Fibroblast of lung (primary cell): ENCODE measurements at regions not wholly inside any gene's neighbourhood (a gene's known extent, or its start where the extent isn't known, plus 50 kb on each side); places are given as distances from the start of the nearest gene placed in this dataset.

Experiments used
- EZH2 ChIP-seq: IDR thresholded peaks from 2 replicates; pipeline ENCODE4 v1.5.1; 2012; ENCODE audit warnings: low read length, control low read depth, mild to moderate bottlenecking; ENCODE audit errors: missing control alignments
- TF ChIP-seq, protein P1 (sequence below), 2 donors: IDR thresholded peaks in 1 of 2; conservative IDR thresholded peaks in 1 of 2; 1 replicate in 1 of 2; 2 replicates in 1 of 2; pipeline ENCODE4 v1.5.1; 2011 to 2012; ENCODE audit warnings: low read length in 2 of 2, control low read depth in 1 of 2, inconsistent platforms in 1 of 2, low read depth in 1 of 2, mild to moderate bottlenecking in 1 of 2

GRCh38 chr7:79936281-79936983 is 198.2 kb upstream of the GNAI1 start:
- no peak for TF ChIP-seq EZH2
- TF ChIP-seq, protein P1, sequence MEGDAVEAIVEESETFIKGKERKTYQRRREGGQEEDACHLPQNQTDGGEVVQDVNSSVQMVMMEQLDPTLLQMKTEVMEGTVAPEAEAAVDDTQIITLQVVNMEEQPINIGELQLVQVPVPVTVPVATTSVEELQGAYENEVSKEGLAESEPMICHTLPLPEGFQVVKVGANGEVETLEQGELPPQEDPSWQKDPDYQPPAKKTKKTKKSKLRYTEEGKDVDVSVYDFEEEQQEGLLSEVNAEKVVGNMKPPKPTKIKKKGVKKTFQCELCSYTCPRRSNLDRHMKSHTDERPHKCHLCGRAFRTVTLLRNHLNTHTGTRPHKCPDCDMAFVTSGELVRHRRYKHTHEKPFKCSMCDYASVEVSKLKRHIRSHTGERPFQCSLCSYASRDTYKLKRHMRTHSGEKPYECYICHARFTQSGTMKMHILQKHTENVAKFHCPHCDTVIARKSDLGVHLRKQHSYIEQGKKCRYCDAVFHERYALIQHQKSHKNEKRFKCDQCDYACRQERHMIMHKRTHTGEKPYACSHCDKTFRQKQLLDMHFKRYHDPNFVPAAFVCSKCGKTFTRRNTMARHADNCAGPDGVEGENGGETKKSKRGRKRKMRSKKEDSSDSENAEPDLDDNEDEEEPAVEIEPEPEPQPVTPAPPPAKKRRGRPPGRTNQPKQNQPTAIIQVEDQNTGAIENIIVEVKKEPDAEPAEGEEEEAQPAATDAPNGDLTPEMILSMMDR (conservative IDR thresholded peaks at IDR 0.05 in 1 of 2, IDR thresholded peaks at IDR 0.05 in 1 of 2; ENCODE audit: low read depth in 1 of 2, low read length in 2 of 2), result no peak
